ENCODE measurements at regions not wholly inside any gene's neighbourhood (a gene's known extent, or its start where the extent isn't known, plus 50 kb on each side); places are given as distances from the start of the nearest gene placed in this dataset.

DNA sequence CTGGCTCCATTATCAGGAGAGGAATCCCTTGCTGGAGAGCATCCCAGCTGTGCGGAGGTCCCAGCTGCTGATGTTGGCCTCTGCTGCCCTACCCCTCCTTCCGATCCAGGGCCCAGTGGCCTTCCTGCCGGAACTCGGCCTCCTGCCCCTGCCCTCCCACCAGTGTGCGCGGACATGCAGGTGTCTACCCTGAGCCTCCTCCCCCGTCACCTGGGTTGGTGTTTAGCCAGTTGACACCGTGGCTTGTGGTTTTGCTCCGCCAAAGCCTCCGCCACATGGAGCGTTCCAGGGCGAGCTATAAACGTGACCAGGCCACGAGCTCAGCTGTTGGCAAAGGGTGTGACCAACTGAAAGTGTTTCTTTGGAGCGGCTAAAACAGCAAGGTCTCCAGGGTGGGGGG, 1104.3 kb downstream of the BCL11B start:
- Histone ChIP-seq H3K27ac (ENCODE audit: low read depth in 2 of 2, low read length in 1 of 2) (no peak overlapping the region), H3K4me1 (ENCODE audit: control insufficient read depth in 1 of 2, insufficient read depth in 2 of 2, low read depth in 1 of 2, low read length in 1 of 2) (no peaks in the 10 kb centered on the region), H3K36me3 (replicated peaks in 1 of 2; ENCODE audit: control insufficient read depth in 1 of 2, insufficient read depth in 2 of 2, low read length in 1 of 2) (no peaks in the 10 kb centered on the region), H3K4me3 (ENCODE audit: low read depth in 2 of 2, low read length in 1 of 2) (no peak overlapping the region), H3K27me3 (ENCODE audit: insufficient read depth) (no peaks in the 10 kb centered on the region), H3K4me2 (no peak overlapping the region), H3K9ac (no peak overlapping the region), H3K79me2 (ENCODE audit: insufficient read depth) (no peaks in the 10 kb centered on the region), H3K9me3 (no peaks in the 10 kb centered on the region), H3K9me2 (no peaks in the 10 kb centered on the region), H4K20me1 (ENCODE audit: insufficient read depth) (no peaks in the 10 kb centered on the region), H3F3A (replicated peaks; ENCODE audit: insufficient read depth) (no peaks in the 10 kb centered on the region), H2AFZ (ENCODE audit: low read depth) (no peak overlapping the region)
- WGBS (ENCODE audit: low lambda C conversion rate): 0% methylated on average over 12 of the region's 15 CpGs
- ChIA-PET CTCF (no interaction called here), POLR2A (no interaction called here)
- TF ChIP-seq TAF1 (IDR thresholded peaks at IDR 0.05; ENCODE audit: borderline replicate concordance, low read depth, low read length) (no peak), USF2 (IDR thresholded peaks at IDR 0.05; ENCODE audit: borderline replicate concordance, low read depth, low read length) (no peak), TEAD4 (IDR thresholded peaks at IDR 0.05; ENCODE audit: borderline replicate concordance, insufficient read depth) (no peak), RAD21 (IDR thresholded peaks at IDR 0.05; ENCODE audit: low read length) (no peak), MXI1 (IDR thresholded peaks at IDR 0.05; ENCODE audit: low read depth, low read length) (no peak), MEF2A (IDR thresholded peaks at IDR 0.05; ENCODE audit: borderline replicate concordance, low read depth) (no peak), CHD2 (IDR thresholded peaks at IDR 0.05; ENCODE audit: low read length, partially characterized antibody) (no peak), NFIC (IDR thresholded peaks at IDR 0.05; ENCODE audit: borderline replicate concordance) (no peak), FOXJ3 (CRISPR knock-in tag; IDR thresholded peaks at IDR 0.05) (no peak), EP300 (IDR thresholded peaks at IDR 0.05; ENCODE audit: borderline replicate concordance in 1 of 2, low read depth in 1 of 2, low read length in 1 of 2) (no peak), RXRA (IDR thresholded peaks at IDR 0.05; ENCODE audit: borderline replicate concordance, low read depth) (no peak), RFX5 (IDR thresholded peaks at IDR 0.05; ENCODE audit: low read length) (no peak), YY1 (IDR thresholded peaks at IDR 0.05; ENCODE audit: low read depth) (no peak), POLR2AphosphoS5 (IDR thresholded peaks at IDR 0.05; ENCODE audit: low read depth, low read length) (no peak), SIN3A (IDR thresholded peaks at IDR 0.05; ENCODE audit: borderline replicate concordance, low read depth, low read length) (no peak), TCF12 (IDR thresholded peaks at IDR 0.05) (no peak), FOSL2 (IDR thresholded peaks at IDR 0.05; ENCODE audit: borderline replicate concordance, low read depth) (no peak)
- TF ChIP-seq, protein P1, sequence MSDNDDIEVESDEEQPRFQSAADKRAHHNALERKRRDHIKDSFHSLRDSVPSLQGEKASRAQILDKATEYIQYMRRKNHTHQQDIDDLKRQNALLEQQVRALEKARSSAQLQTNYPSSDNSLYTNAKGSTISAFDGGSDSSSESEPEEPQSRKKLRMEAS (IDR thresholded peaks at IDR 0.05; ENCODE audit: low read depth): no peak
- TF ChIP-seq, protein P2, sequence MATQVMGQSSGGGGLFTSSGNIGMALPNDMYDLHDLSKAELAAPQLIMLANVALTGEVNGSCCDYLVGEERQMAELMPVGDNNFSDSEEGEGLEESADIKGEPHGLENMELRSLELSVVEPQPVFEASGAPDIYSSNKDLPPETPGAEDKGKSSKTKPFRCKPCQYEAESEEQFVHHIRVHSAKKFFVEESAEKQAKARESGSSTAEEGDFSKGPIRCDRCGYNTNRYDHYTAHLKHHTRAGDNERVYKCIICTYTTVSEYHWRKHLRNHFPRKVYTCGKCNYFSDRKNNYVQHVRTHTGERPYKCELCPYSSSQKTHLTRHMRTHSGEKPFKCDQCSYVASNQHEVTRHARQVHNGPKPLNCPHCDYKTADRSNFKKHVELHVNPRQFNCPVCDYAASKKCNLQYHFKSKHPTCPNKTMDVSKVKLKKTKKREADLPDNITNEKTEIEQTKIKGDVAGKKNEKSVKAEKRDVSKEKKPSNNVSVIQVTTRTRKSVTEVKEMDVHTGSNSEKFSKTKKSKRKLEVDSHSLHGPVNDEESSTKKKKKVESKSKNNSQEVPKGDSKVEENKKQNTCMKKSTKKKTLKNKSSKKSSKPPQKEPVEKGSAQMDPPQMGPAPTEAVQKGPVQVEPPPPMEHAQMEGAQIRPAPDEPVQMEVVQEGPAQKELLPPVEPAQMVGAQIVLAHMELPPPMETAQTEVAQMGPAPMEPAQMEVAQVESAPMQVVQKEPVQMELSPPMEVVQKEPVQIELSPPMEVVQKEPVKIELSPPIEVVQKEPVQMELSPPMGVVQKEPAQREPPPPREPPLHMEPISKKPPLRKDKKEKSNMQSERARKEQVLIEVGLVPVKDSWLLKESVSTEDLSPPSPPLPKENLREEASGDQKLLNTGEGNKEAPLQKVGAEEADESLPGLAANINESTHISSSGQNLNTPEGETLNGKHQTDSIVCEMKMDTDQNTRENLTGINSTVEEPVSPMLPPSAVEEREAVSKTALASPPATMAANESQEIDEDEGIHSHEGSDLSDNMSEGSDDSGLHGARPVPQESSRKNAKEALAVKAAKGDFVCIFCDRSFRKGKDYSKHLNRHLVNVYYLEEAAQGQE (IDR thresholded peaks at IDR 0.05; ENCODE audit: low read depth, low read length): no peak
- TF ChIP-seq, protein P3, sequence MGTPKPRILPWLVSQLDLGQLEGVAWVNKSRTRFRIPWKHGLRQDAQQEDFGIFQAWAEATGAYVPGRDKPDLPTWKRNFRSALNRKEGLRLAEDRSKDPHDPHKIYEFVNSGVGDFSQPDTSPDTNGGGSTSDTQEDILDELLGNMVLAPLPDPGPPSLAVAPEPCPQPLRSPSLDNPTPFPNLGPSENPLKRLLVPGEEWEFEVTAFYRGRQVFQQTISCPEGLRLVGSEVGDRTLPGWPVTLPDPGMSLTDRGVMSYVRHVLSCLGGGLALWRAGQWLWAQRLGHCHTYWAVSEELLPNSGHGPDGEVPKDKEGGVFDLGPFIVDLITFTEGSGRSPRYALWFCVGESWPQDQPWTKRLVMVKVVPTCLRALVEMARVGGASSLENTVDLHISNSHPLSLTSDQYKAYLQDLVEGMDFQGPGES (IDR thresholded peaks at IDR 0.05; ENCODE audit: low read depth, low read length): no peak
- DNase-seq: no peak

All from SK-N-SH (cell line).